ENCODE measurements at regions not wholly inside any gene's neighbourhood (a gene's known extent, or its start where the extent isn't known, plus 50 kb on each side); places are given as distances from the start of the nearest gene placed in this dataset.

GRCh38 chr5:174273325-174273724 is 227.8 kb downstream of the NSG2 start:
- BruUV-seq (replicated peaks) = no TSS peak

More at GRCh38 chr5:174273325-174273724, 227.8 kb downstream of the NSG2 start:
- dilution Hi-C loops (cut with MboI; ENCODE audit: extremely low pct_ligation_motif_present, low sequenced_read_pairs) (no loop called here), intact Hi-C loops (cut with micrococcal nuclease) (no loop called here)
- H3K27ac ChIP-seq (ENCODE audit: insufficient read depth, low read depth, low read length) = no peak overlapping the region
- H3K27me3 ChIP-seq (ENCODE audit: control insufficient read depth in 2 of 2, insufficient read depth in 2 of 2, low read length in 2 of 2) = no peaks in the 10 kb centered on the region
- H4K20me1 ChIP-seq (replicated peaks; ENCODE audit: control insufficient read depth, extremely low read depth, insufficient read depth, low read length) = no peaks in the 10 kb centered on the region
- no peaks in the 10 kb centered on the region for H3K36me3 ChIP-seq (ENCODE audit: control insufficient read depth in 2 of 2, extremely low read depth in 1 of 2, insufficient read depth in 2 of 2, low read length in 2 of 2)
- no peak for TF ChIP-seq FOS (IDR thresholded peaks at IDR 0.05; ENCODE audit: borderline replicate concordance, insufficient read depth, low read length)
- TF ChIP-seq JUN (IDR thresholded peaks at IDR 0.05; ENCODE audit: borderline replicate concordance, insufficient read depth, insufficient read length, low read depth) = no peak
- no peak for TF ChIP-seq POLR2A (IDR thresholded peaks at IDR 0.05; ENCODE audit: low read depth, low read length)
- no peak for TF ChIP-seq MAX (IDR thresholded peaks at IDR 0.05; ENCODE audit: insufficient read depth, insufficient read length)
- no peak for TF ChIP-seq POLR2AphosphoS5 (IDR thresholded peaks at IDR 0.05; ENCODE audit: insufficient read depth, low read depth, low read length)
- no peak for TF ChIP-seq EZH2 (IDR thresholded peaks at IDR 0.05; ENCODE audit: borderline replicate concordance, low read depth, low read length, severe bottlenecking)
- no peak for TF ChIP-seq MYC (IDR thresholded peaks at IDR 0.05; ENCODE audit: low read depth, low read length)
- TF ChIP-seq CTCF (IDR thresholded peaks at IDR 0.05; ENCODE audit: extremely low read depth in 1 of 2, insufficient read depth in 1 of 2, low read depth in 1 of 2, low read length in 2 of 2) = no peak
- TF ChIP-seq GATA2 (IDR thresholded peaks at IDR 0.05; ENCODE audit: insufficient read depth, insufficient read length, low read depth, low read length) = no peak
- H3K79me2 ChIP-seq (ENCODE audit: control insufficient read depth, insufficient read depth, low read length) = no peaks in the 10 kb centered on the region
- H3K9me1 ChIP-seq (replicated peaks; ENCODE audit: control insufficient read depth, extremely low read depth, insufficient read depth, low read length) = no peaks in the 10 kb centered on the region
- H2AFZ ChIP-seq (ENCODE audit: low read depth, low read length) = no peak overlapping the region
- no peak overlapping the region for H3K9ac ChIP-seq (replicated peaks; ENCODE audit: extremely low read depth, insufficient read depth, low read length)
- no peak overlapping the region for H3K4me2 ChIP-seq (ENCODE audit: insufficient read depth, low read length)
- H3K4me3 ChIP-seq (replicated peaks in 1 of 3; ENCODE audit: insufficient read depth in 1 of 3, low read depth in 1 of 3, low read length in 3 of 3) = no peak overlapping the region
- DNase-seq (ENCODE audit: low read depth, low spot score) (no peak), FAIRE-seq (no peak)
- ChIA-PET CTCF (no interaction called here), POLR2A (no interaction called here)
- no peaks in the 10 kb centered on the region for H3K4me1 ChIP-seq (ENCODE audit: control insufficient read depth, extremely low read depth, insufficient read depth, low read length)
- H3K9me3 ChIP-seq (replicated peaks; ENCODE audit: control insufficient read depth, insufficient read depth, low read length) = peaks cover 2% of the 10 kb centered on the region
